ENCODE measurements at regions not wholly inside any gene's neighbourhood (a gene's known extent, or its start where the extent isn't known, plus 50 kb on each side); places are given as distances from the start of the nearest gene placed in this dataset.
"Not testable (repeated sequence)": the region's sequence is repeated elsewhere in the genome, so short reads cannot be mapped to it uniquely, and the experiment has no call there.

DNA sequence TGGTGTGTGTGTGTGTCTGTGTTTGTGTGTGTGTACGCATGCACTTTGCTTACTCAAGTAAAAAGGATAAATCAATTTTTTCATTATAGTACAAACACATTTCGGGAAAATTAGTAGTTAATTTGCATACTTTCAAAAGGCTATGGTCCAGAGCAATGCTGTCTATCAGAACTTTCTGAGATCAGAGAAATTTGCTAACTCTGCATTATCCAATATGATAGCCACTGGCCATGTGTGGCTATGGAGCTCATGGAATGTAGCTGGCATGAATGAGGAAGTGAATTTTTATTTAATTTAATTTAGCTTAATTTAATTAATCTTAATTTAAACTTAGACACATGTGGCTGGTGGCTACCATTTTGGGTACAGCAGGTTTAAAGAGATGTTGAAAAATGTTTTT lies 289.6 kb downstream of the MAT2B start:
- no peak for DNase-seq

DNA sequence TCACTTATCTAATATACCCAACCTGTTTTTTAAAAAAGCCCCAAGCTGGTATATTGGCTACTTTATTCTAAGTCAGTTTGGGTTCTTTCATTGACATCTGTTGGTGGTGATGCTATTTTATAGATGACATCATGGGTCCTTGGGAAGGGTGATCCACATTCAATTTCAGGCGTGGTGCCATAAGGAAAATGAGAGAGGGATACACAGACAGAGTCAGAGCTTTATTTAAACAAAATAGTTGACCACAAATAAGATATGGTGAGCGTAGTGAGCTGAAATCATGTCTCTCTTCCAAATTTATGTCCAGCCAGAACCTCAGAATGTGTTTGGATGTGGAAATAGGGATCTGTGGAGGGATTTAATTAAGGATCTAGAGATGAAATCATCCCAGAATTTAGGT lies 302.4 kb downstream of the MAT2B start:
- no peak for DNase-seq

DNA sequence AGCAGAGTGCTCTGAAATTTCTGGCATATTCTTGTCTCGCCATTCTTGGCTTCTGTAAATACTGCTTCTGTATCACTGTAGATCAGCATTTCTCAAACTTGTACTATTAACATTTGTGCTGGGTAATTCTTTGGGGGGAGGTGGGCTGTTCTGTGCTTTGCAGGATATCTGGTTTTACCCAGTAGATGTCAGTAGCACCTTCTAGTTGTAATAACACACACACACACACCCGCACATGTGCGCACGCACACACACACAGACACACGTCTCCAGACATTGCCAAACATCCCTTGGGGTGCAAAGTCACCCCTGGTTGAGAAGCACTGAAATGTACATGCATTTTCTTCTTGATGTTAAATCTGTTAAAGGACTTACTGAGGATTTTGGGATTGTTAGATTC lies 304.1 kb downstream of the MAT2B start:
- no peak for DNase-seq

DNA sequence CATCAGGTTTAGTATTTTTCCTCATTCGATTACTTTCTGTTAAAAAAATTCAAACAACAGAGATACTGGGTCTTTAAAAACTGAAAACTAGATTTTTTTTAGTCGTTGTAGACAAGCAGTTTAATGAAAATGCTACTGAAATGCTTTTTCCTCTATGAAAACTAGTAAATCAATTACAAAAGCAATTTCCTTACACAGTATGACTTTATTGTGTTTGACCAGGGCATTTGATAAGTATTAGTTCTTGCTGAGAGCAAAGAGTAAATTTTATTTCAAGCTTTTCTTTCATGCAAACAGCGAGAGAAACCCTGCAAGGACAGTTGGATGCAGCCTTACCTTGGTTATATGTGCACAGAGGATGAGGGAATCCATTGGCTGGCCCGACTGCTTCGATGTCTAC lies 308.5 kb downstream of the MAT2B start:
- no peak for DNase-seq

DNA sequence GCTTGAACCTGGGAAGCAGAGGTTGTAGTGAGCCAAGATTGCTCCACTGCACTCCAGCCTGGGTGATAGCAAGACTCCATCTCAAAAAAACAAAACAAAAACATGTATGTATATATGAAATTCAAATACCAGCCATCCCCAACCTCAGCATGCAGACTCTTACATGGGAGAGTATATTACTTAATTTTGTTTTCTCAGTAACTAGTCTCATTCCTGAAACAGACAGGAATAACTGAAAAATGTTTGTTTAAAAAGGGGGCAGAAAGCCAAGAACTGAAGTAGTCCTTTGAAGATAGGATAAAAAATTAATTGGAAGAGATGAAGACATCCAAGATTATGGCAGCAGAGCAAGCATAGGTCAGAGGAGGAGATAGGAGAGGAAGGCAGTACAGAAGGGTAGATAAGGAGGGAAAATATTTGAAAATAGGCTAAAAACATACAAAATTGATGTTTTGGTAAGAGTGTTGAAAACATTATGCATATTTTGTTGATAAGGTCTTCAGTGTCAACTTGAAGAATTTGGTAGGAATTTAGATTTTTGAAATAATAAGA lies 309.9 kb downstream of the MAT2B start:
- no peak for DNase-seq

DNA sequence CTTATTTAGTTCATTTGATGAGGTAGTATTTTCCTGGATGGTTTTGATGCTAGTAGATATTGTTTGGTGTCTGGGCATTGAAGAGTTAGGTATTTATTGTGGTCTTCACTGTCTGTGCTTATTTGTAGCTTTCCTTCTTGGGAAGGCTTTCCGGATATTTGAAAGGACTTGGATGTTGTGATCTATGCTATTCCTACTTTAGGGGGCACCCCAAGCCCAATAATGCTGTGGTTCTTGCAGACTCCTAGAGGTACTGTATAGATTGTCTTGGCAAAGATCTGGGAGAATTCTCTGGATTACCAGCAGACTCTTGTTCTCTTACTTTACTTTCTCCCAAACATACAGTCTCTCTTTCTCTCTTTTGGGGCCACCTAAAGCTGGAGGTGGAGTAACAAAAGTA lies 315.7 kb downstream of the MAT2B start:
- no peak for DNase-seq

DNA sequence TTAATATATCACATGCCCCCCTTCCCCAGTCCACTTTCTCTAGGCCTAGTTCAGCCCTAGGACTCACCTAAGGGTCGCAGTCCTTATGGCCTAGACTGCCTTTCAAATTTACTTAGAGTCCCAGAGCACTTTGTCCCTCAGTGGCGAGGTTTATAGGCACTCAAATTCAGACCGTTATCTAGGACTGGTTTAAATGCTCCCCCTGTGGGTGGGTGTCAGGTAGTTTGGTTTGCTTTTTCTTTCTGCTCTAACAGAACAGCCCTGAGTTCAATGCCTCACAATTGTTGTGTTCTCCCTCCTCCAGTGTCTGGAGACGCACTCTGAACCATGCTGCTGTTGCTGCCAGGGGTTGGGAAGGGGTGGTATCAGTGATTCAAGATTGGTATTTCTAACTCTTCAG lies 317.1 kb downstream of the MAT2B start:
- no peak for DNase-seq

DNA sequence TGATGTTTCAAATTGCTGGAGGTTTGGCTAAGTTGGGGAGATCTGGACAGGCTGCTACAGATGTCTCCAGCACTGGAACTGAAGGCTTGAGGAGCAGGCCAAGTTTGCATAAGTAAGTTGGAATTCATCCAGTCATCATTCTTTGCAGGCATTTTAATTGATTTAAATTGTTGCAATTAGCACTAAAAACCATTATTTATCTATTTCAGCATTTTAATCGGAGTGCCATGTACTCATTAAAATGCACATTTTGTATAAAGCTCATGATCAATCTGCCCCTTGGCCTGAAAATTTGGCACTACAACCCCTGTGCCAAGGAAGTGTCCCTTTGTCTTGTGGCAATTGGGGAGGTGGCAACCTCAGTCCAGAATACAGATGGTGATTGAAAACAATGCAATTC lies 320.2 kb downstream of the MAT2B start:
- DNase-seq = no peak

DNA sequence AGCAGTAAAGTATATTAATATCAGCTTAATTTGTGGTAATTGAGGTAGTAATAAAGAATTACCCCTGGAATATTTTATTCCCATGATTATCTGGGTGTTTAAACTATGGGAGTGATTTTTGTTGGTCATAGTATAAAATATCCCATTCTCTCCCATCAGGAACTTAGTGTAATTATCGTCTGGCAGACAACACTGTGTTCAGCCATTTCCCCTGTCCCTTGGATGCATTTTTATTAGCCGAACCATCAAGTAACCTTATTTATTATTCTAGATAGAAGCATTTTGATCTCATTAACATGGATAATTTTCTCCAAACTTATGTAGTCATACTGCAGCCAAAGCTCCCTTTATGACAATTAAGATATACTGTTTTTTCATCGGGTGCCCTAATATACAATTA lies 320.8 kb downstream of the MAT2B start:
- no peak for DNase-seq

DNA sequence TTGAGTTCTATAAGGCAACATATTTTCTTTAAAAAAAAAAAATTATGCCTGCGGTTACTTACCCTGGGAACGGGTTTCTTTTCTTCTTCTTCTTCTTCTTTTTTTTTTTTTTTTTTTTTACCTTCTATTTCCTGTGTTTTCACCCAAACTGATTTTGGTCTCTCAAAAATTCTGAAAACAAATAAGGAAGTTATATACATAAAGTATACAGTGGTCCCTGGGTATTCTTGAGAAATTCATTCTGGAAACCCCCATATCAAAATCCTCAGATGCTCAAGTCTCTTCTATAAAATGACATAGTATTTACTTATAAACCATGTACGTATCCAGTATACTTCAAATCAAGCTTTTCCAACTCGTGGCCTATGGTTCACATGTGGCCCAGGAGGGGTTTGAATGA lies 326.7 kb downstream of the MAT2B start:
- no peak for DNase-seq

DNA sequence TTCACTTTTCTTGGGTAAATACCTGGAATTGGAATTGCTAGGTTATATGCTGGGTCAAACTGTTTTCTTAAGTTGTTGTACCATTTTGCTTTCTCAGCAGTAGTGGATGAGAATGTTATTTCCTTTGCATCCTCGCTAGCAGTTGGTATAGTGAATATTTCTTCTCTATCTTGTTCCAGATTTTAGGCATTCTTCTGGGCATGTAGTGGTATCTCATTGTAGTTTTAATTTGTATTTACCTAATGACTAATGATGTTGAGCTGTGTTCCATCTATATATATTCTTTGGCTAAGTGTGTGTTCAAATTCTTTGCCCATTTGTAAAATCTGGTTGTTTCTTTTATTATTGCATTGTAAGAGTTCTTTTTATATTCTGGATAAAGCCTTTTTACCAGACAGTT lies 333.3 kb downstream of the MAT2B start:
- DNase-seq = no peak

DNA sequence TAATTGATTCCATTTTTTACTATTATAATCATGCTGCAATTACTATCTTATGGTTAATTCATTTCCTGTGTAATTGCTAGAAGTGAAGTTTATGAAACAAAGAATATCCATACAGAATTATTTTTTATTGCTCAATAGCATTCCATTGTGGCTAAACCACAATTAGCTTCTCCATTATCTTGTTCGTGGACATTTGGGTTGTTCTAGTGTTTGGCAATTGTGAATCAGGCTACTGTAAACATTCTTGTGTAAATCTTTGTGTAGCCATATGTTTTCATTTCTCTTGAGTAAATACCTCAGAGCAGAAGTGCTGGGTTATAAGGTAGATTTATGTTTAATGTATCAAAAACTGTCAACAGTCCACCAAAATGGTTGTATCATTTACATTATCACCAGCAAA lies 341.1 kb downstream of the MAT2B start:
- no peak for DNase-seq

DNA sequence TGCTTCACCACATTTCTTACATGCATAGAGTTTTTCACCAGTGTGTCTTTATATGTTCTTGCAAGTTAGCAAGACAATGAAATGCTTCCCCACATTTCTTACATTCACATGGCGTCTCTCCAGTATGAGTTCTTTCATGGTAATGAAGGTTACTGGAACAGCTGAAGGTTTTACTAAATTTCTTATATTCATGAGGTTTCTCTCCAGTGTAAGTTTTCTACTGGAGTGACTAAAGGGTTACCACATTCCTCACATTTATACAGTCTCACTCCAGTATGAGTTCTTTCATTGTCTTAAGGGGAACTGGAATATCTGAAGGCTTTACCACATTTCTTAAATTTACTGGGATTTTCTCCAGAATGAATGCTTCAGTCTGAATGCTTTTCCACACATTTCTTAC lies 350.3 kb downstream of the MAT2B start:
- DNase-seq = no peak

DNA sequence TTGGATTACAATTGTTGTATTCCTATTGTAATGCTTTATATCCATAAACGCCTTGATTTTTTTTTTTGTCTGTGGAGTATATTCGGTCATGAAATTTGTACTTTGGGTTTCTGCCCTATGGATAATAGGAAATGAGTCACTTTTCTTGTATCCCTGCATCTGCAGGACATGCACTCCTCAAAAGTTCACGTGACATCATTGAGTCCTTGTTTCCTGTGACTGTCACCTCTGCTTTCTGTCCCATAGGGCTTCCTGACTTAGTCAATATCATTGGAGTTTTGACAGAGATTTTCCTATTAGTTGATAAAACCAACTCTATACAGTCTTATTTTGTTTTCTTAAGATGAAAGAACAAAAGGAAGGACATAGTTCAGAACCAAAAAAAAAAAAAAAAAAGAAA lies 356.3 kb downstream of the MAT2B start:
- DNase-seq = no peak

DNA sequence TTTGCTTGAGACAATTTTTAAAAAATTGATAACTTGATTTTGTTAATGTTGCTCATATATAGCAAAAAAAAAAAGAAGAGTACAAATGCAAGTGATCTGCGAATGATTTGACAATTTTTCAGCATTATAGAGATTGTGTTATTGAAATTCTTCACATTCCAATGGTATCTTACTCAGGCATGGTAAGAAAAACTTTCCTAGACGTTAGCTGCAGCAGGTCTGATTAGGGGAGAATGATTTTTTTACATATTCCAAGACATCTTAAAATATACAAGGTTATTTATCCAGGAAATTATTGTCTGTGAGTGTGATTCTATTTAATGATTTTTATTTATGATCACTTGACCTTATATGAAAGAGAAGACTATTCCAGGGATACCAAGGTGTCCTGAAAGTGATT lies 361.9 kb downstream of the MAT2B start:
- no peak for DNase-seq

DNA sequence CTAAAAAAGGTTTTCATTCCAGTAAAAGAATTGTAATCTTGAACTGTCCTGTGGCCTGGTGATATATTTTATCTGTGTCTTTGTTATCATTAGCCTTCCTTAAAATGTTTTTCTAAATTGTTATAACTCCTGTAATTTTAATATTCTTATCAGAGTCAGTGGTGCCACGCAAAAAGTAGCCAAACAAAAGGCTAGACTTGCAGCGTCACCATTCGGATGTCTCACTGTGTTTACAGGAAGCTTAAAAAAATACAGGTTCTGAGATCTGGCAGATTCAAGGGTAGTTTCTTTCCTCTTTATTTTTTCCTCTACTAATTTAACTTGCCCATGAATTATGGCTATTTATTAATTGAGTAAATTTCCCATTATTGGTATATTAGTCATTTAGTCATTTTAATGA lies 362.3 kb downstream of the MAT2B start:
- DNase-seq = no peak

DNA sequence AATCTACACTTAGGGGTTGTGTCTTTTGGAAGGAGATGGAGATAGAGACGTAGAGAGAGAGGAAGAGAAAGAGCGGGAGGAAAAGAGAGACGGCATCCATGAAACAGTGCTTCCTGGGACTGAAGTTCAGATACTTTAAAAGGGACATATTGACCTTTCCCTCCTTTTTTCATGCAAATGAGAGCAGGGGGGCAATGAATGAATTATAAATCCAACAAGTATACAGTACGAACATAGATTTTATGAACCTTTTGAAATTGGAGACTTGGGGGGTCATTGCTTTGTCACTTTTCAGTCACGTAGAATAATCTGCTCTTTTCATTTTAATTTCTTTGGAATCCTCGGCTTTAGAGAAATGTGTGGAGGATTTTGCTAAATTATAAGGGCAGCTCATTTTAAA lies 364.2 kb downstream of the MAT2B start:
- no peak for DNase-seq

DNA sequence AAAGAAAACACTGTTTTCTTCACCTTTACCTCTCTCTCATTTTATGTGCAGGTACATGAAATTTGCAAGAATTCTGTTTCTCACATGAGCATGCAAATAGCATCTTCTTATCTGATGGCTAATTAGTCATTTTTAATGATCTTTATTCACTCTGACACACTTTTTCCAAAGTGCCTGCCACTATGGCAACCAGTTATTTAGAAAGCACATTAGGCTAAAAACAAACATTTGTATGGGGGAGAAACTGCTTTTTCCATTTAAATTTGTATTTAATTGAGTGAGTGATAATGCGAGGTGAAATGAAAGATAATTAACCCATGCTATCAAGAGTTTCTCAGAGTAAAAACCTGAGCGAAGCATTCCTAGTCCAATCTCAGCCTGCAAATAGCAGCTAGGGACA lies 365.0 kb downstream of the MAT2B start:
- DNase-seq = no peak

DNA sequence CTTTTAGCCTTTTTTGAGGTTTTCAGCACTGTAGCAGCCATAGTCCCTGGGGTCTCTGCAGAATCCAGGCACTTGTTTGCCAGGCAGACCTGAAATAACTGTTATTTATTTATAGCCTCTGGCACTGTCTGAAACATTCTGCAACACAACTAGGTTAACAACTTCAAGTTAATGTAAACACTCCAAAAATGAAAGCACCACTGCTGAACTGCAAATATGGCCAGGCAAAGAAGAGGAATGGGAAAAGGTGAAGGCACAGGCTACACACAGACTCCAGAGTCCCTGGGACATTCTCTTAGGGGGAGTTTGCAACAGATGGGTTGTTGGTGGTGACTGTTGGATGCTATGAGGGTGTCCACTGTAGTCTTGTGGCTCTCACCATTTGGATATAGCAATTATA lies 369.0 kb downstream of the MAT2B start:
- no peak for DNase-seq

DNA sequence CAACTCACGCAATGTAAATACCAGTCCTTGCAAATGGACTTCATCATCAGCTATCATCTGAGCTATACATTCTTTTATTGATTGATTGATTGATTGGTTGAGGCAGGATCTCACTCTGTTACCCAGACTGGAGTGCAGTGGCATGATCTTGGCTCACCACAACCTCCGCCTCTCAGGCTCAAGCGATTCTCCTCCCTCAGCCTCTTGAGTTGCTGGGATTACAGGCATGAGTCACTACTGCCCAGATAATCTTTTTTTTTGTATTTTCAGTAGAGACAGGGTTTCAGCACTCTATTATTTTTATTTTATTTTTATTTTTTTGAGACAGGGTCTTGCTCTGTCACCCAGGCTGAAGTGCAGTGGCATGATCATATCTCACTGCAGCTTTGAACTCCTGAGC lies 369.5 kb downstream of the MAT2B start:
- DNase-seq = not testable (repeated sequence)

DNA sequence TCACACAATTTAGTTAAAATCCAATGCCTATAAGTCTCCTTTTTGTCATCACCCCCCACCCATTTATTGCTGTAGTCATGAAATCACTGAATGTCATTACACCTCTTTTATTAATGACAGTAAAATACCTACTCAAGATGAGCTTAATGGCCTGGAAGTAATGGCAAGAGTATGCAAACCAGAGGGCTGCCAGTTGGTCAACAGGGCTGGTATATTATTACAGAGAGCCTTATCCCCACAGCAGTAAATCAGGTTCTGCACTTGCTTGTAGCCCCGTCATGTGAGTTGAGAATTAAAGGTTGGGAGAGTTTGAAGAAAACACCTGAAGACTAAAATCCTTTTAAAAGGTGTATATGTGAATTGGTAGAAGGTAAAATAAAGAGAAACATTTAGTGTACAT lies 372.4 kb downstream of the MAT2B start:
- DNase-seq = no peak

DNA sequence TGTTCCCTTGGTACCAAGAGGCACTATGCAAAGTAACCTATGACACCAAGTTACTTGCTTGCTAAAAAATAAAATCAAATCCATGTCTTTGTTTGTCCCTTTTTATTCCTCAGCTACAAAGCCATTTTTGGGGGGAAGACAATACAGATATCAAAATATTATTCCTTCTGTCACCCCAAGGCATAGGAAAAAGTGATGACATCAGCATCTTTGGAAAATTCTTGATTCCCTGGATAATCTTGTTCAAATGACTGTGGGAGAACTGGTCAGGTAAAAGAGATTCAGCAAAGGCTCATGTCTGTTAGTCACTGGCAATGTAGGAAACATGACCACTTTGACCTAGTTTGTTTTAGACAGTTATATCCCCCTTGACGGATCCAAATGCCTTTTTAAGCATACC lies 373.1 kb downstream of the MAT2B start:
- no peak for DNase-seq

DNA sequence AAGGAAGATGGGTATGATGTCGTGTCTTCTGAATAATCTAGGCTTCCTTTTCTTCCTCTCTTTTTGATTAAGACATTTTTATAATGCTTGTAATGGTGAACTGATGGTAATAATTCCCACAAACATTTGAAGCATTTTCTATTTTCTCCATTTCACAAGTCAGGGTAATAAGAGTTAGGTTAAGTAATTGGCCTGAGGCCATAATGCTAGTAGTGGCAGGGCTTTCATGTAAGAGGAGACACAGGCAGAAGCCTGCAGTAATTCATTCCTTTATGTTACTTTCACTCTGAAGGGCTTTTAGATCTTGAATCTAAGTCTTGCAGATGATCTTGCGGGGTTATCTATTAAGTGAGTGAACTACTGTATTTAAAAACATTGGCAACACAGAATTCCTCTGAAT lies 374.9 kb downstream of the MAT2B start:
- no peak for DNase-seq

DNA sequence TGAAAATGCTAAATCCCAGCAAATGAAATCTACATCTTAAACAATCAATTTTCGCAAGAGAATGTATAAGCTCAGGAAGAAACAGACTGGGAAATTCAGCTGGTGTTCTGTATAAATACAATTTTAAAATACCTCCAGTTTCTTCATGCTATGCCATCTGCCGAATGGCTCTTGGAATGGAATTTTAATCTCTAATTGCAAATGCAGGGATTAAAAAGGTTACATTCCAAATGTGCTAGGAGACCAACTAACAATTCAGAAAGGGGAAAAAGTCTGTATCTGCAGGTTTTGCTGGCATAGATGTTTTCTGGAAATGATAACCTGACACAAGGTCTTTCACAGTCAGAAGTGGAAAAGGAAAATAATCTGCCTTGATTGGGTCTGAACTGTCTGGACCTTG lies 379.7 kb downstream of the MAT2B start:
- no peak for DNase-seq

DNA sequence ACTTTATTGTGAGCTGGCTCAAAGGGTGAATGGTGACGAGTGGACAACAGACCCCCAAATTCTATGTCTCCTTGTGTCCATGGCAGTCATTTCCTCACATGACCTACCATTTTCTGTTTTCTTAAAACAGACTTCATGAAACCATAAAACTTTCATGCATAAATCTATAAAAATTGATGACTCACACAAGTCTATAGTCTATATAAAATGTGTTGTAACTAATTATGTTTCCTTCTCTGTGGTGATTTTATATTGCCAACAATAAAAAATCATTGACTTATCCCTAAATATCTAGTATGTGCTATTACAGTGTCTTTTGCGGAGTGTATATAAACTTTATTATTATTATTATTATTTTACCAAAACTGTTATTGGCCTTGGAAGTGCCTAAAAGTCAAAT lies 382.4 kb downstream of the MAT2B start:
- no peak for DNase-seq

DNA sequence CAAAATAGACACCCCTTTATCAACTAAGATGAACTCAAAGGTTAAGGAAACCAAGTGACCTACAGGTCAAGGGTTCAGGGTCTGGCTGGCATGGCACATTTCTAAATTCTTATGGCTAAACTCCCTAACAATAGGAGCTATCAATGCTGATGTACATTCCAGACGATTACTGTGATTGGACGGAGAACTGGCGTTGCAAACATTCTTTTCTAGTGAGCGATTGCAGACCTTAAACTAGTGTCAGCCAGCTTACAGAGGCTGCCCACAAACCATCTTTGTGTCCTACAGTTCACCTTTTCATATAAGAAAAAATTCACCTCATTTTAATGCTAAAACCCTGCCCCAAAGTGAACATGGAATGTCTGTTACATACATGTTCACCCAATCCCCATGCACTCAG lies 382.9 kb downstream of the MAT2B start:
- no peak for DNase-seq
